ENCODE measurements at regions not wholly inside any gene's neighbourhood (a gene's known extent, or its start where the extent isn't known, plus 50 kb on each side); places are given as distances from the start of the nearest gene placed in this dataset.

DNA sequence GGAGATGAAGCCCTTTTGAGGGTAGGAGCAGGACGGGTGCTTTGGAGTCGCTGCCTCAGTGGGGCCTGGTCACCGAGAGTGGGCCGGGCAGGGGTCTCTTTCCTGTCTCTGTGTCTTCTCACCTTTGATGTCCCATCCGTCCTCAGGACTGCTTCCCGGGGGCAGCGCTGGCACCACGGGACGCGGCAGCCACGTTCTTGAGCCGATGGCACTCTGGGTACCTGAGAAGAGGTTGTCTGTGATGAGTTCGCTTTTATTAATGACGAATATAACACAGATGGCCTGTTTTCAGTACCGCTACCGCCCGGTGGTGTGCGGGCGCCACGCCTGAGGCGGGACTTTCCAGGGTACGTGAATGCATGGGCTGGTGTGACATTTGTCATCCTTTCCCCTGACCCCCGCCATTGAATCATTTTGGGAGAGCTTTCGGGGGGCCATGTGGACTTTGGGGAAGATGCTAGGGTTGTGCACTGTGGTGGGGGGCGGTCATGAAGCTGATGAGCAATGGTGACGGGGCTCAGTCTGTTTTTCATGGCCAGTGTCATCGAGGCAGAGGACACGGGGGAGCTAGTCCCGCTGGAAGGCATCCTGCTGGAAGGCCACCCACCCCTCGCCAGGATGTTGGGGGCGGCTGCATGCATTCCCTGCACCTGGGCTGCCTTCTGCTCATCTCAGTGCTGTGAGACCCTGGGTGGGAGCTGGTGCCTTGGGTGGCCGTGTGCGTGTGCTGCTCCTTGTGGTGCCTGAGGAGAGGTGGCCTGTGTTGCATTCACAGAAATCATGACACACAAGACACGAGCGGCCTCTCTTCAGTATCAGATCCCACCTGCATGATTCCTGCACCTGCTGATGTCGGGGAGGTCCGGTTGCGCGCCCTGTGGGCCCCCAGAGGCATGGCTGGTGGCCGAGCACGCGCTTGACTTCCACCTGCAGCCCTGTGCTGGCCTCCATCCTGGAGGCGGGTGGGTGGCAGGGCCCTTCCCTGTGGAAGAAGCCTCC lies 162.5 kb upstream of the RTL1 start:
- no peak for DNase-seq

DNA sequence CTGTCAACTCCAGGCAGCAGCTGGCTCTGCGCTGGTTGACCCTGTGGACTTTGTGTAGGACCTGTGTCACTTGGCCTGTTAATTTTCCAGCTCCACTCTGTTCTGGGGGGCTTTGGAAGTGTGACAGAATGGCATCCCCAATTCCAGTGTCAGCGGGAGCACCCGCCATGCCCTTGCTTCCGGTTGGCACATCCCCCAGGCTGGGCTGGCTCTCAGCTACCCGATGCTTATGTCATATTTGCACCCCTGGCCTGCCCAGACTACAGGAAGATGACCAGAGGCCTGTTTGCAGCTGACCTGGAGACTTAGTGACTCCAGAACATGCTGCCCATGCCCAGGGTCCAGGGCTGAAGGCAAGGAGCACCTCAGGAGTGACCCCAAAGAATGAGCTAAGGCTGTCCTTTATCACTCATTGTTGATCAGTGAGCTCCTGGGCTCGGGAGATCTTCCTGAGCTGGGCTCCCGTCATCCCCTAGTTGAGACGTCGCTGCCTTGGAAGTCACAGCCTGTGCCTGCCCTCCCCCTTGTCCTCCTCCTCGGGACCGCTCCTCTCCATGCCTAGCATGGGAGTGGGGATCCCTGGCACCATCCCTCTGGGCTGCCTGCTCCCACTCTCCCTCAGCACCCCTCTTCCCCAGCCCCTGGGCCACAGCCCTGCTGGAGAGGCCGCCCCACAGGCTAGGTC lies 163.4 kb upstream of the RTL1 start:
- DNase-seq, result no peak

- DNase-seq, result no peak
Measured at GRCh38 chr14:101068313-101069227, 165.0 kb upstream of the RTL1 start.

DNA sequence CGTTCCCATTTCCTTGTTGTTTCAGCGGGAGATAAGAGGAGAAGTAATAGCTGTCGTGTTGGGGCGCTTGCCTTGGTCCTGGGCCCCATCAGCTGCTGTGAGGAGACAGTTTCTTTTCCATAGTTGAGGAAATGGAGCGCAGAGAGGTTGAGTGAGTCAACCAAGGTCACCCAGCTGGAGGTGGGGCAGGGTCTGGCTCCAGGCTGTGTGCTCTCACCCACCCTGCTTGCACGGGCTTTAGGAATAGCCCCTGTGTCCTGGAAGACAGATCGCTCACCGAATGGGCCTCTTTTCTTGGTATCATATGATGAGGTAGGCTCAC lies 165.7 kb upstream of the RTL1 start:
- DNase-seq, result no peak

DNA sequence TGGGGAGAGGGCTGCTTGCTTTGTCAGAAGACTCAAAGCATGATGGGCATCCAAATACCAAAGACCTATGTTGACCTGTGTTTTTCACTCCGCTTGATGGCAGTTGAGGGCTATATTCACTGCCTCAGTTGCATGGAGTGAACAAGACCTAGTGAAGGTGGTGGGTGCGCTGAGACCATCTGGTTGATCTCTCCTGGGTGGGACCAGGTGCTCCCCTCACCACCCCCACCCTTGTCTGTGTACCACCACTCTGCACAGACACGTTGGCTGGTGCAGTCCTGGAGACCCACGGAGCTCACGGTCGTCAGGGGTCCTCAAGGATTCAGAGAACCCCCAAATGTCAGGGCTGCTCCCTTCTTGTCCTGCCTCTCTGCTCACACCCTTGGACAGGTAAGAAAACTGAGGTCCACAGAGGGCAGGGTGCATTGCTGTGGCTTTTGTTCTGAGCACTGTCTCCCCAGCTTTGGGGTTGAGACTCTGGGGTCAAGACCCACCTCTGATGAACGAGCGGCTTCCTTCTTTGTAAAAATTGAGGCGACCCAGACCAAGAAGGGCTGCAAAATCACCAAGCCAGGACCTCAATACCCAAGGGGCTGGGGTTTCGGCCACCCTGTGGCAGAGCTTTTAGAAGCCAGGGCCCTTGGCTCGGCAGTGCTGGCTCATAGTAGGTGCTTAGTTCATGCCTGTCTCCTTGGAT lies 166.3 kb upstream of the RTL1 start:
- DNase-seq, result no peak

- no peak for DNase-seq
Measured at GRCh38 chr14:101070540-101071492, 167.3 kb upstream of the RTL1 start.

DNA sequence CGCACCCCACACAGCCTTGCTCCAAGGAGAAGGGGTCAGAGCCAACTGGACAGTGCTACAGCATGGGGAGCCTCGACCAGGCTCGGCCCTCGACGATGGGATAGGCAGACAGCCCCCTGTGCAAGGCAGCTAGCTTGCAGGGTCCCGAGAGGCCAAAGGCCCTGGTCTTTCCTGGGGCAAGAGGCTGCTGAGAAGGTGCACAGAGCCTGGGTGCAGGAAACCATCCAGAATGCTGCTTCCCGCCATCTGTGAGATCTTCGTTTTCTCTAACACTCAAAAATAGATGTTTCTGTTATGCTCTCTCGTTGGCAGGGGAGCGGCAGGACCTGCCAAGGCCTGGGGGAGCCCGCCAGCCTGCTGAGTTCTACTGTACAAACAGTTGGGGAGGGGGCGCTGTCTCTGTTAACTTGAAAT lies 168.0 kb upstream of the RTL1 start:
- DNase-seq, result no peak

DNA sequence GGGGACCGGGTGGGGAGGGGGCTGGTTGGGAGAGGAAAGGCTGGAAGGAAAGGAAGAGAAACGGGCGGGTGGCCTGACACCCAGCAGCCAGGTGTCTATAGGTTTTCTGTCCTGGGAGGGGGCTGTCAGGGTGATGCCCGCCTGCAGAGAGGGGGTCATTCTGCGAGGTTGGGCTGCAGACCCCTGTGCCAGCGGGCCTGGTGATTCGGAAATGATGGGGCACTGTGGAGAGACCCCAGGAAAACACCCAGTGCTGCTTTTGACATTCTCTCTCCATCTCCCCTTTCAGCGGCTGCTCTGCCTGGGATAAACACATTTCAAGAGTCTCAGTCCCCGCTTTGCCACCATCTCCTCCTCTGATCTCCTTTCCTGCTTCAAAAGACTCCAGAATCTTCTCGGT lies 168.5 kb upstream of the RTL1 start:
- no peak for DNase-seq

DNA sequence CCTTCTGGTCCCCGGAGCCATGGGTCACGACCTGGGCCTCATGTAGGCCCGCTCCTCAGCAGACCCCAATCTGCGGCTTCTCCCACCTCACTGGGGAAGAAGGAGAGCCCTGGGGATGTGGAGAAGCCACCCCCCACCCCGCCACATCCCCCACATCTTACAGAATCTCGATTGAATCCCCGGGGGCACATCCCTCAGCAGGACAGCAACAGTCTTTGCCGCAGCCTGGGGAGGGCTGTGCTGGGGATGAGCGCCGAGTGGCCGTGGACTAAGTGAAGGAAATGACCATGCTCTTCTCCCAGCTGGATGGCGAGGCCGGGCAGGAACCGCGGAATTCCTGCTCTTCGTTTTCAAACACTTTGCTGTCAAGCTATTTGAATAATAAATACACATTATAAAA lies 169.0 kb upstream of the RTL1 start:
- DNase-seq, result no peak

GRCh38 chr14:101072945-101073597 lies 169.5 kb upstream of the RTL1 start:
- peak in 14 of 56 donors; percentile 18 to 53 (median 38) for DNase-seq

GRCh38 chr14:101073598-101073965 lies 170.1 kb upstream of the RTL1 start:
- DNase-seq, result no peak

DNA sequence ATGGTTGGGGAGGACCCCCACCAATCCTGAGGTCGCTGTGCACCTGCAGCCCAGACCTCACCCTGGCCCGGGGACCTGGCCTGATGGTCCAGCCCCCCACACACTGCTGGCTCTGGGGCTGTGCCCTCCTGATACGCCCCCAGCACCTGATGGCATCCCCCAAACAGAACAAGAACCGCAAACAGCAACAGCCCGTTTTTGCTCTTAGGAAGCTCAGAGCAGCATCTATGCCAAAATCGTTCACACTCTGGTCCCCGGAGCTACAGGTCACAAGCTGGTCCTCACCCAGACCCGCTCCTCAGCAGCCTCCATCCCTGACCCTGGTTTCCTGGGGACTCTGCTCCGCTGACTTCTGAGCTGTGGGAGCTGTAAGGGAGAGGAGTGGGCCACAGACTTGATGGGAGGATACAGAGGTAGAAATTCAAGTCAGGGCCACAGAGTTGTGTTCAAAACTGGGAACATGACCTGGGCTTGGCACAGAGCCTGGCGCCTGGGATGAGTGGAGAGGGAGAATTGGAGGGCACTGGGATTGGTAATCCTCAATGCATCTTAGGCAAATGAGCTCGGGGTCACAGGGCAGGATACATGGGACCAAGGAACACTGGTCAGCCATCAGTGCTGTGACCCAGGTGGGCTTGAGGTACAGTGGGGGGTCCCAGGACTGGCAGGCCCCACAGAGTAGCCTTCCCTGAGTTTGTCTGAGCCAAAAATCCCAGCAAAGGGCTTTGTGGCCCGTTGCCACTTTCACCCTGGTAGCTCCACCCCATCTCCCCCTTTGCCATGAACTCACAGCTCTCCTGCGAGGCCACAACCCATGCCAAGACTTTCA lies 170.9 kb upstream of the RTL1 start:
- no peak for DNase-seq

DNA sequence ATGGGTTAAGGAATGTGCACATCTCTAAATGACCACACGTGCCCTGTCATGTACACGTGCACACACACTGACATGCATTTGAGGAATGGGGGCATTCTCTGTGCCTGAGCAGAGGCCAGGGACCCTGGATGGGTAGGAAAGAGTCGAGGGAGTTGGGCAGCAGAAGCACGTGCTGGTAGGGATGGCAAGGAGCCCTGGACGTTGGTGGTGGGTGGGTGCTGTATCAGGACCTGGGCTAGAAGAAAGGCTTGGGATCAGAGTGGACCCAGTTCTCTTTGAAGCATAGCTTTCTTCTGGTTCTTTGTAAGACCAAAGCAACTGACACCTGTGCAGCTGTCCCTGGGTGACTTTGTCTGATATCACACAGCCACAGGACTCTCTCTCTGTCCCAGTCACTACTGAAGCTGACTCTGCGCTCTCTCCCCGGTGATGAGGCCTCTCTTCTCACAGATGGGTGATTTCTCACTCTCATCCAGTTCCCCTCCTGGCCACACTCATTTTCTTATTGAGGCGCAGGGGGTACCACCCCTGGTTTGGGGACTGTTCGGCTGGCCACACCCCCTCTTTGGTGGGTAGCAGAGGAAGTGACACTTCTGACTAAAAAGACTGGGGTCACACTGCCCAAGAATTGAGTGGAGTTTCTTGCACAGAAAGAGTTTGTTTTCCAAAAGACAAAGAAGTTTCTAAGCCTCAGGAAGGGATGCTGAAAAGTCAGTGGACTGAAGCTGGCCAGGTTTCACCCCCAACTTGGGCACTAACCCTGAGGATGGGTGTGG lies 171.7 kb upstream of the RTL1 start:
- no peak for DNase-seq

DNA sequence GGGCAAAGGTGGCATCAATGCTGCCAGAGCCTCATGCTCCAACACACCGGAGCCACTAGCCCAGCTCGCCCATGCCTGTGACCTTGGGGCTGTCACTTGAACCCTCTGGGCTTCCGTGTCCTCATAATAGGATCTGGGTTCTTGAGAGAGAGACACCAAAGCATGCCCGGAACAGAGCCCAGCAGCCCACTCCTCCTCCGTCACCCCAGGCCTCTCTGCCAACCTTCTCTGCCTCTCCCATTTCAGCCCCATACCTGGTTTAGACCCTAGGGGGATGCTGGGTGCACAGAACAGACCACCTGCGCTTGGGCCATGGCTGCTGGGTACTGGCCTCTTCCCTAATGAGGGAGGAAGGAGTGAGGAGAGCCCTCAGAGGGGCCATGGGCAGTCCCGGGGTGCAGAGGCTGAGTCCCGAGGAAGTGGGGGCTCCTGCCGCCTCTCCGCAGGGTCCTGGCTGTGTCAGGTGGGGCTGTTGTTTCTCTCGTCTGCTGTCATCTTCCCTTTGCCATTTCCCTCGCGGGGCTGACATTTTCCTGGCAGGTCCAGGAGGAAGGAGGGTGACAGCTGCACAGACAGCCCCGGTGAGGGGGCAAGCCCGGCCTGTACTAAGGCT lies 172.4 kb upstream of the RTL1 start:
- DNase-seq, result no peak

DNA sequence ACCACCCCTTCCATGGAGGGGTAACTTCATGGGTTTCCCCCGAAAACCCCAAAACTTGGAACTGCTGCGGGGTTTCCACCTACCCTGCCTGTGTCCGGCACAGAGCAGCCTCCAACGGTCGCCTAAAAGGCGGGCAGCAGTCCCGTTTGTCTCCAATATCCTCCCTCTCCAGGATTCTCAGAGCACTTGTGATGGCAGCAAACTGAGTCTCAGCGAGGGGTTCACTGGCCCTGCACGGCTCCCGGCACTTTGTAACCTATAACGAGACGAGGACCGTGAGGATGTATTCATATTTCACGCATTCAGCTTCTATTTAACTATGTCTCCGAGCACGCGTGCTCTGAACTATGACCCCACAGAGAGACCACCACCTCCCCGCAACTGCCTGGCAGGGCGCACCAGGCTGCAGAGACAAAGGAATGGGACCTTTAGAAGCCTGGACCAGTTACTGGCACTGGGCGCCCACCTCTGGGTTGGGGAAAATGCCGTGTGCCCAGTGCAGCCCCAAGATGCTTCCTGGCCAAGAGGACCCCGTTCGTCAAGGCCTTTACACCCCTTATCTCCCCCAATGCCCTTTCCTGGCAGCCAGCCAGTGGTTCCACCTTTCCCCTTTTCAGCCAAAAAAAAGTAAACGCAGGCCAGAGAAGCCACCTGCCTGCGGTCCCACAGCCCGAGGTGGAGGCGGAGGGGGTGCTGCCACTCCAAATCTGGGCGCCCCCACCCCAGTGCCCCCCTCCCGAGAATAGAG lies 173.1 kb upstream of the RTL1 start:
- DNase-seq, result no peak

DNA sequence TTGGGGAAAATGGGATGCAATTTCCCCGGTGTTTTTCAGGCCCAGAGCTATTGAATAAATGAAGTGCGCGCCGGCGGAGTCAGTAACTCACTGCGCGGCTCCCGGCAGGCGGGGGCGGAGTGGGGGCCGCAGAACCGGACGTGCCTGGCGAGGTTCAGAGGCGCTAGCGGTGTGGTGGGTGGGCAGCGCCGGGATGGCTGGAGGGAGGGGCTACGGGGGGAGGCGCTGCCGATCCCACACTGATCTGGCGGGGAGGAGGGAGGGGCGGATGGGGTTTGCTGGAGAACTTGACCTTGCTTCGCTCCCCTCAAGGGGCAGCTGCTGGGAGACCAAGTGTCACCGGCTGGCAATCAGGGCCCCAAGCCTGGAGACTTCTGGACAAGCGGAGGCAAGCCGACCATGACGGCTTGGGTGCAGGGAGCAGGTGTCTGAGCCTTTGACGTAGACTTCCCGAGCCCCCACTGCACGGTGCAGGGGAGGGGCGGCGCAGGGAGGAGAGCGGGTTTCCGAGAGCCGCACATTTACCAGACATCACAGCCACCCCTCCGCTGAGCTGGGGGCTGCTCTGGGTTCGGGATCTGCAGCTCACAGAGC lies 174.1 kb upstream of the RTL1 start:
- DNase-seq, result peak in 3 of 56 donors; percentile 25 to 57 (median 36)

All from amygdala (tissue), 56 donors.